Body of pancreas (tissue), 4 donors: ENCODE measurements at regions not wholly inside any gene's neighbourhood (a gene's known extent, or its start where the extent isn't known, plus 50 kb on each side); places are given as distances from the start of the nearest gene placed in this dataset.

Experiments
- POLR2A ChIP-seq, 3 donors: fragments of 450-650 bp; IDR thresholded peaks; one replicate each; pipeline ENCODE4 v1.6.1; 2016; ENCODE audit warnings: antibody characterized with exemption in 3 of 3, mild to moderate bottlenecking in 2 of 3
- TF ChIP-seq, protein P1 (sequence below), 7 experiments: fragments of 450-650 bp in 4 of 7; fragments of 200-600 bp in 3 of 7; sonication (generic) in 3 of 7; IDR thresholded peaks; one replicate each; pipeline ENCODE4 v1.5.1; 2016 to 2019; ENCODE audit warnings: antibody characterized with exemption in 7 of 7

DNA sequence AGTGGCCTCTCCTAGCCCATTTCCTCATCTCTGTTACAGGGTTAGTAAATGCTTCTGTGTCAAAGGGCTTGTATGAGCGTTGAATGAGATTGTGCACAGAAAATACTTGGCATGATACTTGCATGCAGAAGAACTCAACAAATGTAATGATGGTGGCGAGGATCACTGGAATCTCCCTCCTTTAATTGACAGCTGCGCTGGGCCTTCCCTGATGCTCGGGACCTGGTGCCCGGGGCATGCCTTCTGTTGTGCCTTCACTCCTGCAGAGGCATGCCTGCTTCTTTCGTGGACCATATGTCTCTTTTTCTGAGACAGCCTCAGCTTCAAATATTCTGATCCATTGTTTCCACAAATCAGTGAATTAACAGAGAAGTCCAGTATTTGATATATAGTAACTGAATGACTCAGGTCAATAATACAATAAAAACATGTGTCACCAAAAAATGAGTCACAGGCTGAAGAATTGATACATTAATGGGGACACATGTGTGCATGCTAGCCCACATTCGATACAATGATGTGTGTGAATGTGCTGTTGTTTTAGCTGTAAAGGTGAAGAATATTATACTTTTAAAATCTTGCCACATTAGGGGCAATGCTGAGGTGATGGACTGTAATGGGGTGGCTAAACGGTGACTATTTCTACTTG, 243.3 kb upstream of the TBL1XR1 start:
- TF ChIP-seq, protein P1, sequence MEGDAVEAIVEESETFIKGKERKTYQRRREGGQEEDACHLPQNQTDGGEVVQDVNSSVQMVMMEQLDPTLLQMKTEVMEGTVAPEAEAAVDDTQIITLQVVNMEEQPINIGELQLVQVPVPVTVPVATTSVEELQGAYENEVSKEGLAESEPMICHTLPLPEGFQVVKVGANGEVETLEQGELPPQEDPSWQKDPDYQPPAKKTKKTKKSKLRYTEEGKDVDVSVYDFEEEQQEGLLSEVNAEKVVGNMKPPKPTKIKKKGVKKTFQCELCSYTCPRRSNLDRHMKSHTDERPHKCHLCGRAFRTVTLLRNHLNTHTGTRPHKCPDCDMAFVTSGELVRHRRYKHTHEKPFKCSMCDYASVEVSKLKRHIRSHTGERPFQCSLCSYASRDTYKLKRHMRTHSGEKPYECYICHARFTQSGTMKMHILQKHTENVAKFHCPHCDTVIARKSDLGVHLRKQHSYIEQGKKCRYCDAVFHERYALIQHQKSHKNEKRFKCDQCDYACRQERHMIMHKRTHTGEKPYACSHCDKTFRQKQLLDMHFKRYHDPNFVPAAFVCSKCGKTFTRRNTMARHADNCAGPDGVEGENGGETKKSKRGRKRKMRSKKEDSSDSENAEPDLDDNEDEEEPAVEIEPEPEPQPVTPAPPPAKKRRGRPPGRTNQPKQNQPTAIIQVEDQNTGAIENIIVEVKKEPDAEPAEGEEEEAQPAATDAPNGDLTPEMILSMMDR (IDR thresholded peaks at IDR 0.05), result no peak
- no peak for TF ChIP-seq POLR2A (IDR thresholded peaks at IDR 0.05)
